ENCODE measurements at regions not wholly inside any gene's neighbourhood (a gene's known extent, or its start where the extent isn't known, plus 50 kb on each side); places are given as distances from the start of the nearest gene placed in this dataset.

DNA sequence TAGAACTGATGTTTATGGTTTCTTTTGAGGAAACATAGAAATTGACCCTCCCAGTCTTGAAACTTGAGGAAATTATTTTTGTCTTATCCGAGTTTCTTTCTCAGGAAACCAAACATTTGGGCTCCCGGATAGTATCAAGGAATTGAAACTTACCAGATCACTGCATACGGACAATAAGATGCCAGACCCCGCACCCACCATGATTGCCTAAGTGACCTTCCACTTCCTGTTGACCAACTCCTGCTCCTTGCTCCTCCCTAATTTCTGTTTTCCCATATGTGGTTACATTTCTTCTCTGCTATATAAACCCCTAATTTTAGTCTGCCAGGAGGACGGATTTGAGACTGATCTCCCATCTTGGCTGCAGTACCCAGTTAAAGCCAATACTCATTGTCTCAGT, 118.4 kb upstream of the TPRG1 start:
- BruUV-seq (replicated peaks): no TSS peak
- H3K9me3 Mint-ChIP-seq (ENCODE audit: unreplicated experiment): peaks cover 12% of the 10 kb centered on the region
- no peaks in the 10 kb centered on the region for H3K36me3 Mint-ChIP-seq (ENCODE audit: insufficient read depth, unreplicated experiment)
- TF ChIP-seq, protein P1, sequence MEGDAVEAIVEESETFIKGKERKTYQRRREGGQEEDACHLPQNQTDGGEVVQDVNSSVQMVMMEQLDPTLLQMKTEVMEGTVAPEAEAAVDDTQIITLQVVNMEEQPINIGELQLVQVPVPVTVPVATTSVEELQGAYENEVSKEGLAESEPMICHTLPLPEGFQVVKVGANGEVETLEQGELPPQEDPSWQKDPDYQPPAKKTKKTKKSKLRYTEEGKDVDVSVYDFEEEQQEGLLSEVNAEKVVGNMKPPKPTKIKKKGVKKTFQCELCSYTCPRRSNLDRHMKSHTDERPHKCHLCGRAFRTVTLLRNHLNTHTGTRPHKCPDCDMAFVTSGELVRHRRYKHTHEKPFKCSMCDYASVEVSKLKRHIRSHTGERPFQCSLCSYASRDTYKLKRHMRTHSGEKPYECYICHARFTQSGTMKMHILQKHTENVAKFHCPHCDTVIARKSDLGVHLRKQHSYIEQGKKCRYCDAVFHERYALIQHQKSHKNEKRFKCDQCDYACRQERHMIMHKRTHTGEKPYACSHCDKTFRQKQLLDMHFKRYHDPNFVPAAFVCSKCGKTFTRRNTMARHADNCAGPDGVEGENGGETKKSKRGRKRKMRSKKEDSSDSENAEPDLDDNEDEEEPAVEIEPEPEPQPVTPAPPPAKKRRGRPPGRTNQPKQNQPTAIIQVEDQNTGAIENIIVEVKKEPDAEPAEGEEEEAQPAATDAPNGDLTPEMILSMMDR (IDR thresholded peaks at IDR 0.05; ENCODE audit: insufficient read depth in 1 of 2, low read depth in 1 of 2, low read length in 1 of 2, severe bottlenecking in 1 of 2, unreplicated experiment in 1 of 2): no peak
- H3K27ac Mint-ChIP-seq (ENCODE audit: unreplicated experiment): no peak overlapping the region
- no peak for DNase-seq
- no peaks in the 10 kb centered on the region for H3K4me1 ChIP-seq
- POLR2A ChIA-PET: no interaction called here
- H3K36me3 ChIP-seq (ENCODE audit: control insufficient read depth, insufficient read depth, low read length): no peaks in the 10 kb centered on the region
- no peaks in the 10 kb centered on the region for H3K27me3 ChIP-seq (replicated peaks; ENCODE audit: control insufficient read depth, insufficient read depth, low read length)
- intact Hi-C loops (cut with micrococcal nuclease; ENCODE audit: unreplicated experiment): no loop called here
- CTCF ChIA-PET: no interaction called here
- no peaks in the 10 kb centered on the region for H3K27me3 Mint-ChIP-seq (ENCODE audit: insufficient read depth, unreplicated experiment)
- no peak overlapping the region for H3K4me3 ChIP-seq (ENCODE audit: low read depth, low read length)
- peaks cover 6% of the 10 kb centered on the region for H3K4me1 Mint-ChIP-seq (ENCODE audit: low read depth, unreplicated experiment)
- peaks cover 14% of the 10 kb centered on the region; the same call in 1 of the 2 replicates for H3K9me3 ChIP-seq
- H3K4me3 Mint-ChIP-seq (ENCODE audit: unreplicated experiment): no peak overlapping the region

DNA sequence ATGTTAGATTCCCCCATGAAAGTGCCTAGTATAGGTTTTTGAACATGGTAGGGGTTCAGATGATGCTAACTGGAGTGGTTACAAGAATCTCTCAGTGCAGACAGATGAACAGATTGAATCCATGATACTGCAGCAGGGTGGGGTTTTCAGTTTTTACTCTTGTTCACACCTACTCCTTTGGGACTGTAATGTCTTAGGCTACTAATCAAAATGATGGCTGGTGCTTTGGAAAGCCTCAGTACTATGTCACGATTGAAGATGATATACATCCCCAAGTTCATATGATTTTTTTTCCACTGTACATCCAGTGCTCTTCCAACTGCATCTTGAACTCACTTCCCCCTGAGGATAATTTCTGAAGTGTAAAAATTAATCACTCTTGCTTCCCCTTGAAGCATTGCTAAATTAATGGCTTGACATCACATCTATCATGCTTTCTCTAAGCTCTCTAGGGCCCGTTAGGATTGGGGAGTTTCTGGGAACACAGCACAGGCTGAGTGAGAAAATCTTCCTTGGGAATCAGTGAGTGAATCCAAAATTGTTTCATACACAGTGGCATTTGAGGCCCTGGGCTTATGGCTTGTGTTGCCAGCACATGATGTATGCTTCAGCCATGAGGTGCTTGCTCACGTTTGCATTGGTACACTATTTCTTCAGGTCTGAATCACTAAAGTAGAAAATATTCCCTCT, 115.0 kb upstream of the TPRG1 start:
- Mint-ChIP-seq H3K4me3 (ENCODE audit: unreplicated experiment) (no peak overlapping the region), H3K27me3 (ENCODE audit: insufficient read depth, unreplicated experiment) (no peaks in the 10 kb centered on the region), H3K9me3 (ENCODE audit: unreplicated experiment) (peaks cover 2% of the 10 kb centered on the region), H3K27ac (ENCODE audit: unreplicated experiment) (no peak overlapping the region), H3K4me1 (ENCODE audit: low read depth, unreplicated experiment) (peaks cover 6% of the 10 kb centered on the region), H3K36me3 (ENCODE audit: insufficient read depth, unreplicated experiment) (no peaks in the 10 kb centered on the region)
- Histone ChIP-seq H3K36me3 (ENCODE audit: control insufficient read depth, insufficient read depth, low read length) (no peaks in the 10 kb centered on the region), H3K9me3 (no peaks in the 10 kb centered on the region; the same call in 1 of the 2 replicates), H3K4me1 (no peaks in the 10 kb centered on the region), H3K27me3 (replicated peaks; ENCODE audit: control insufficient read depth, insufficient read depth, low read length) (no peaks in the 10 kb centered on the region), H3K4me3 (ENCODE audit: low read depth, low read length) (no peak overlapping the region)
- no TSS peak for BruUV-seq (replicated peaks)
- CTCF ChIA-PET: interaction anchor here (0.7 kb wide), 1 partner anchor 49 kb away, joined by 4 read pairs; no protein-coding TSS in a partner anchor
- POLR2A ChIA-PET: no interaction called here
- intact Hi-C loops (cut with micrococcal nuclease; ENCODE audit: unreplicated experiment): no loop called here
- no peak for DNase-seq
- TF ChIP-seq, protein P1 (IDR thresholded peaks at IDR 0.05; ENCODE audit: insufficient read depth in 1 of 2, low read depth in 1 of 2, low read length in 1 of 2, severe bottlenecking in 1 of 2, unreplicated experiment in 1 of 2): no peak

DNA sequence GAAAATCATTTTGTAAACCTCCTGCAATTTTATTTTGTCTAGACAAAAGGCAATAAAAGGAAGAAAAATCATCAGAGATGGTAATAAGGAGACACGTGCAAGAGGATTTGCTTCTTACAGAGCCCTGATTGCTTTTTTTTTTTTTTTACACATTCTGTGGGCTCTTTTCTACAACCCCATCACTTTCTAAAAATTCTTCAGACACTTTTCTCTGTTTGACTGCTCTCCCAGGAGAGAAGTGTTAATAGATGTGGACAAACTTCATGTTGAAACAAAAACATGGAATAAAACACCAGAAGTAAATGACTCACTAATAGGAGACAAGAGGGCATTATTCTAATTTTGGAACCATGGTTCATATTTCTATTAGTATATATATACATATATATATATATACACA, 114.4 kb upstream of the TPRG1 start:
- no peak overlapping the region for H3K4me3 ChIP-seq (ENCODE audit: low read depth, low read length)
- H3K9me3 ChIP-seq: no peaks in the 10 kb centered on the region
- H3K27me3 Mint-ChIP-seq (ENCODE audit: insufficient read depth, unreplicated experiment): no peaks in the 10 kb centered on the region
- peaks cover 6% of the 10 kb centered on the region for H3K4me1 Mint-ChIP-seq (ENCODE audit: low read depth, unreplicated experiment)
- H3K4me1 ChIP-seq: no peaks in the 10 kb centered on the region
- ChIA-PET CTCF (no interaction called here), POLR2A (no interaction called here)
- H3K36me3 ChIP-seq (ENCODE audit: control insufficient read depth, insufficient read depth, low read length): no peaks in the 10 kb centered on the region
- peaks cover 8% of the 10 kb centered on the region for H3K9me3 Mint-ChIP-seq (ENCODE audit: unreplicated experiment)
- TF ChIP-seq, protein P1 (IDR thresholded peaks at IDR 0.05; ENCODE audit: insufficient read depth in 1 of 2, low read depth in 1 of 2, low read length in 1 of 2, severe bottlenecking in 1 of 2, unreplicated experiment in 1 of 2): no peak
- intact Hi-C loops (cut with micrococcal nuclease; ENCODE audit: unreplicated experiment): no loop called here
- no peak for DNase-seq
- no peaks in the 10 kb centered on the region for H3K27me3 ChIP-seq (replicated peaks; ENCODE audit: control insufficient read depth, insufficient read depth, low read length)
- no peaks in the 10 kb centered on the region for H3K36me3 Mint-ChIP-seq (ENCODE audit: insufficient read depth, unreplicated experiment)
- no TSS peak for BruUV-seq (replicated peaks)
- no peak overlapping the region for H3K4me3 Mint-ChIP-seq (ENCODE audit: unreplicated experiment)
- no peak overlapping the region for H3K27ac Mint-ChIP-seq (ENCODE audit: unreplicated experiment)
